Gastroesophageal sphincter (tissue), 3 donors: ENCODE measurements at regions not wholly inside any gene's neighbourhood (a gene's known extent, or its start where the extent isn't known, plus 50 kb on each side); places are given as distances from the start of the nearest gene placed in this dataset.

Experiments used
- EP300 ChIP-seq: sonication (generic); formaldehyde crosslinking; IDR thresholded peaks from one replicate; pipeline ENCODE4 v1.6.1; 2017; ENCODE audit warnings: antibody characterized with exemption, mild to moderate bottlenecking
- POLR2A ChIP-seq, 2 donors: fragments of 450-650 bp; IDR thresholded peaks; one replicate each; pipeline ENCODE4 v1.6.1; 2017; ENCODE audit warnings: antibody characterized with exemption in 2 of 2, mild to moderate bottlenecking in 2 of 2, moderate library complexity in 1 of 2
- POLR2AphosphoS5 ChIP-seq: sonication (generic); formaldehyde crosslinking; IDR thresholded peaks from one replicate; pipeline ENCODE4 v1.6.1; 2017; ENCODE audit warnings: antibody characterized with exemption
- TF ChIP-seq, protein P1 (sequence below), 4 experiments: fragments of 200-600 bp in 2 of 4; fragments of 450-650 bp in 2 of 4; sonication (generic) in 1 of 4; IDR thresholded peaks; one replicate each; pipeline ENCODE4 v1.5.1; 2017 to 2019; ENCODE audit warnings: antibody characterized with exemption in 4 of 4, mild to moderate bottlenecking in 2 of 4, moderate library complexity in 2 of 4

DNA sequence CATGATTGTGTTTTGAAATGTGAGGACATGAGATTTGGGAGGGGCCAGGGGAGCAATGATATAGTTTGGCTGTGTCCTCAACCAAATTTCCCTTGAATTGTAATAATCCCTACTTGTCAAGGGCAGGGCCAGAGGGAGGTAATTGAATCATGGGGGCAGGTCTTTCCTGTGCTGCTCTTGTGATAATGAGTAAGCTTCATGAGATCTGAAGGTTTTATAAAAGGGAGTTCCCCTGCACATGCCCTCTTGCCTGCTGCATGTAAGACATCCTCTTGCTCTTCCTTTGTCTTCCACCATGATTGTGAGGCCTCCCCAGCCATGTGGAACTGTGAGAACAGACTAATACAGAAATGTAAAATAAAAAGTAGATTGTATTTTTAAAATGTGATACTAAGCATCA lies 1294.9 kb downstream of the ADGRL3 start:
- TF ChIP-seq, protein P1, sequence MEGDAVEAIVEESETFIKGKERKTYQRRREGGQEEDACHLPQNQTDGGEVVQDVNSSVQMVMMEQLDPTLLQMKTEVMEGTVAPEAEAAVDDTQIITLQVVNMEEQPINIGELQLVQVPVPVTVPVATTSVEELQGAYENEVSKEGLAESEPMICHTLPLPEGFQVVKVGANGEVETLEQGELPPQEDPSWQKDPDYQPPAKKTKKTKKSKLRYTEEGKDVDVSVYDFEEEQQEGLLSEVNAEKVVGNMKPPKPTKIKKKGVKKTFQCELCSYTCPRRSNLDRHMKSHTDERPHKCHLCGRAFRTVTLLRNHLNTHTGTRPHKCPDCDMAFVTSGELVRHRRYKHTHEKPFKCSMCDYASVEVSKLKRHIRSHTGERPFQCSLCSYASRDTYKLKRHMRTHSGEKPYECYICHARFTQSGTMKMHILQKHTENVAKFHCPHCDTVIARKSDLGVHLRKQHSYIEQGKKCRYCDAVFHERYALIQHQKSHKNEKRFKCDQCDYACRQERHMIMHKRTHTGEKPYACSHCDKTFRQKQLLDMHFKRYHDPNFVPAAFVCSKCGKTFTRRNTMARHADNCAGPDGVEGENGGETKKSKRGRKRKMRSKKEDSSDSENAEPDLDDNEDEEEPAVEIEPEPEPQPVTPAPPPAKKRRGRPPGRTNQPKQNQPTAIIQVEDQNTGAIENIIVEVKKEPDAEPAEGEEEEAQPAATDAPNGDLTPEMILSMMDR (IDR thresholded peaks at IDR 0.05): no peak
- TF ChIP-seq POLR2A (IDR thresholded peaks at IDR 0.05) (no peak), POLR2AphosphoS5 (no peak), EP300 (no peak)
